ENCODE measurements at regions not wholly inside any gene's neighbourhood (a gene's known extent, or its start where the extent isn't known, plus 50 kb on each side); places are given as distances from the start of the nearest gene placed in this dataset.

- TF ChIP-seq, protein P1, sequence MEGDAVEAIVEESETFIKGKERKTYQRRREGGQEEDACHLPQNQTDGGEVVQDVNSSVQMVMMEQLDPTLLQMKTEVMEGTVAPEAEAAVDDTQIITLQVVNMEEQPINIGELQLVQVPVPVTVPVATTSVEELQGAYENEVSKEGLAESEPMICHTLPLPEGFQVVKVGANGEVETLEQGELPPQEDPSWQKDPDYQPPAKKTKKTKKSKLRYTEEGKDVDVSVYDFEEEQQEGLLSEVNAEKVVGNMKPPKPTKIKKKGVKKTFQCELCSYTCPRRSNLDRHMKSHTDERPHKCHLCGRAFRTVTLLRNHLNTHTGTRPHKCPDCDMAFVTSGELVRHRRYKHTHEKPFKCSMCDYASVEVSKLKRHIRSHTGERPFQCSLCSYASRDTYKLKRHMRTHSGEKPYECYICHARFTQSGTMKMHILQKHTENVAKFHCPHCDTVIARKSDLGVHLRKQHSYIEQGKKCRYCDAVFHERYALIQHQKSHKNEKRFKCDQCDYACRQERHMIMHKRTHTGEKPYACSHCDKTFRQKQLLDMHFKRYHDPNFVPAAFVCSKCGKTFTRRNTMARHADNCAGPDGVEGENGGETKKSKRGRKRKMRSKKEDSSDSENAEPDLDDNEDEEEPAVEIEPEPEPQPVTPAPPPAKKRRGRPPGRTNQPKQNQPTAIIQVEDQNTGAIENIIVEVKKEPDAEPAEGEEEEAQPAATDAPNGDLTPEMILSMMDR (conservative IDR thresholded peaks at IDR 0.05): no peak
- TF ChIP-seq EZH2 (IDR thresholded peaks at IDR 0.05; ENCODE audit: low read depth): no peak
These were observed 387.5 kb upstream of the SOX11 start for GRCh38 chr2:5304640-5305039.
